Gastrocnemius medialis (tissue), 4 donors: ENCODE measurements at regions not wholly inside any gene's neighbourhood (a gene's known extent, or its start where the extent isn't known, plus 50 kb on each side); places are given as distances from the start of the nearest gene placed in this dataset.

ENCODE experiments used
- ATAC-seq, 2 donors: fragments of 150-250 bp; one replicate each; pipeline ENCODE4 v1.9.1; 2016
- DNase-seq, 2 donors: peaks; one replicate each; pipeline ENCODE4 v3.0.0-alpha.2; 2019
- H3K27ac ChIP-seq, 4 donors: fragments of 200-600 bp; sonication (generic); 1 replicate in 1 of 4; 2 replicates in 3 of 4; pipeline ENCODE4 v1.5.1; 2016 to 2018; ENCODE audit warnings: mild to moderate bottlenecking in 2 of 4, moderate library complexity in 1 of 4
- H3K27me3 ChIP-seq, 3 donors: fragments of 200-600 bp; sonication (generic) in 2 of 3; 1 replicate in 1 of 3; 2 replicates in 2 of 3; pipeline versions ENCODE4 v1.5.1 to v1.6.0; 2016 to 2019; ENCODE audit warnings: mild to moderate bottlenecking in 1 of 3, moderate library complexity in 1 of 3
- H3K36me3 ChIP-seq, 2 donors: fragments of 200-600 bp; sonication (generic) in 1 of 2; one replicate each; pipeline ENCODE4 v1.5.1; 2017 to 2018
- H3K4me1 ChIP-seq, 2 donors: fragments of 200-600 bp; sonication (generic) in 1 of 2; one replicate each; pipeline ENCODE4 v1.5.1; 2016 to 2017; ENCODE audit warnings: mild to moderate bottlenecking in 2 of 2
- H3K4me3 ChIP-seq, 4 donors: fragments of 200-600 bp; sonication (generic) in 3 of 4; 1 replicate in 1 of 4; 2 replicates in 3 of 4; pipeline ENCODE4 v1.5.1; 2016 to 2019; ENCODE audit warnings: mild to moderate bottlenecking in 2 of 4
- H3K9me3 ChIP-seq, 3 donors: fragments of 200-600 bp; sonication (generic) in 2 of 3; 1 replicate in 1 of 3; 2 replicates in 2 of 3; pipeline ENCODE4 v1.5.1; 2016 to 2019
- CTCF ChIP-seq, 5 experiments: fragments of 450-650 bp in 3 of 5; fragments of 200-600 bp in 2 of 5; sonication (generic) in 2 of 5; IDR thresholded peaks in 4 of 5; conservative IDR thresholded peaks in 1 of 5; 1 replicate in 4 of 5; 2 replicates in 1 of 5; pipeline ENCODE4 v1.5.1; 2016 to 2019; ENCODE audit warnings: antibody characterized with exemption in 5 of 5, mild to moderate bottlenecking in 3 of 5, moderate library complexity in 3 of 5
- POLR2A ChIP-seq, 2 donors: fragments of 450-650 bp; IDR thresholded peaks; one replicate each; pipeline ENCODE4 v1.6.1; 2017; ENCODE audit warnings: antibody characterized with exemption in 2 of 2, mild to moderate bottlenecking in 2 of 2, moderate library complexity in 2 of 2
- in situ Hi-C, 4 donors: fragments of 200-750 bp; cut with MboI; loops; one replicate each; pipeline versions ENCODE4 v1.15.0 to v1.8.0; 2017; ENCODE audit warnings: low sequenced_read_pairs in 4 of 4
- intact Hi-C: fragments of 100-400 bp; cut with DNase I; formaldehyde crosslinking; loops from one replicate; pipeline ENCODE4 v1.15.1; 2023; ENCODE audit warnings: low total_unique reads

GRCh38 chr13:89363144-89363543 is 1692.0 kb downstream of the SLITRK5 start:
- intact Hi-C loops: no loop called here
- H3K27me3 ChIP-seq: no peaks in the 10 kb centered on the region
- no peak overlapping the region for H3K4me3 ChIP-seq
- H3K27ac ChIP-seq: no peak overlapping the region
- in situ Hi-C loops: no loop called here
- H3K4me1 ChIP-seq: no peaks in the 10 kb centered on the region
- ATAC-seq (no peak), DNase-seq (no peak)
- H3K9me3 ChIP-seq: no peaks in the 10 kb centered on the region
- no peaks in the 10 kb centered on the region for H3K36me3 ChIP-seq
- TF ChIP-seq POLR2A (IDR thresholded peaks at IDR 0.05) (no peak), CTCF (IDR thresholded peaks at IDR 0.05 in 4 of 5, conservative IDR thresholded peaks at IDR 0.05 in 1 of 5) (no peak)

- intact Hi-C loops: no loop called here
Observed at GRCh38 chr13:89372193-89372592, 1701.0 kb downstream of the SLITRK5 start.

GRCh38 chr13:89375839-89376238 is 1704.7 kb downstream of the SLITRK5 start:
- Histone ChIP-seq H3K9me3 (no peaks in the 10 kb centered on the region), H3K27me3 (no peaks in the 10 kb centered on the region), H3K27ac (no peak overlapping the region), H3K4me3 (no peak overlapping the region), H3K4me1 (no peaks in the 10 kb centered on the region), H3K36me3 (no peaks in the 10 kb centered on the region)
- in situ Hi-C loops: no loop called here
- ATAC-seq (no peak), DNase-seq (no peak)
- intact Hi-C loops: no loop called here
- TF ChIP-seq POLR2A (IDR thresholded peaks at IDR 0.05) (no peak), CTCF (IDR thresholded peaks at IDR 0.05 in 4 of 5, conservative IDR thresholded peaks at IDR 0.05 in 1 of 5) (no peak)

More at GRCh38 chr13:89372193-89372592, 1701.0 kb downstream of the SLITRK5 start:
- H3K9me3 ChIP-seq: no peaks in the 10 kb centered on the region
- H3K4me1 ChIP-seq: no peaks in the 10 kb centered on the region
- TF ChIP-seq POLR2A (IDR thresholded peaks at IDR 0.05): no peak
- no peak for TF ChIP-seq CTCF (IDR thresholded peaks at IDR 0.05 in 4 of 5, conservative IDR thresholded peaks at IDR 0.05 in 1 of 5)
- H3K27ac ChIP-seq: no peak overlapping the region
- no peak for DNase-seq
- no peak for ATAC-seq
- in situ Hi-C loops: no loop called here
- no peaks in the 10 kb centered on the region for H3K36me3 ChIP-seq
- no peaks in the 10 kb centered on the region for H3K27me3 ChIP-seq
- no peak overlapping the region for H3K4me3 ChIP-seq

GRCh38 chr13:89380101-89380500 is 1708.9 kb downstream of the SLITRK5 start:
- Histone ChIP-seq H3K36me3 (no peaks in the 10 kb centered on the region), H3K27me3 (no peaks in the 10 kb centered on the region), H3K4me1 (no peaks in the 10 kb centered on the region), H3K27ac (no peak overlapping the region), H3K4me3 (no peak overlapping the region), H3K9me3 (no peaks in the 10 kb centered on the region)
- in situ Hi-C loops (no loop called here), intact Hi-C loops (no loop called here)
- TF ChIP-seq POLR2A (IDR thresholded peaks at IDR 0.05) (no peak), CTCF (IDR thresholded peaks at IDR 0.05 in 4 of 5, conservative IDR thresholded peaks at IDR 0.05 in 1 of 5) (no peak)
- no peak for ATAC-seq
- DNase-seq: no peak

- Histone ChIP-seq H3K4me1 (no peaks in the 10 kb centered on the region), H3K4me3 (no peak overlapping the region), H3K27ac (no peak overlapping the region), H3K36me3 (no peaks in the 10 kb centered on the region), H3K27me3 (no peaks in the 10 kb centered on the region), H3K9me3 (no peaks in the 10 kb centered on the region)
- ATAC-seq (no peak), DNase-seq (no peak)
- no peak for TF ChIP-seq POLR2A (IDR thresholded peaks at IDR 0.05)
- TF ChIP-seq CTCF (IDR thresholded peaks at IDR 0.05 in 4 of 5, conservative IDR thresholded peaks at IDR 0.05 in 1 of 5): no peak
- in situ Hi-C loops: no loop called here
- intact Hi-C loops: no loop called here
Observed at GRCh38 chr13:89382981-89383380, 1711.8 kb downstream of the SLITRK5 start.
